GM18868 (cell line): ENCODE measurements at regions not wholly inside any gene's neighbourhood (a gene's known extent, or its start where the extent isn't known, plus 50 kb on each side); places are given as distances from the start of the nearest gene placed in this dataset.
"Not testable (repeated sequence)": the region's sequence is repeated elsewhere in the genome, so short reads cannot be mapped to it uniquely, and the experiment has no call there.

Source experiments
- ATAC-seq: cut with Tn5 transposase; IDR thresholded peaks from one replicate; pipeline ENCODE4 v1.9.1; 2021; ENCODE audit warnings: mild to moderate bottlenecking, moderate library complexity; ENCODE audit not compliant: unreplicated experiment

DNA sequence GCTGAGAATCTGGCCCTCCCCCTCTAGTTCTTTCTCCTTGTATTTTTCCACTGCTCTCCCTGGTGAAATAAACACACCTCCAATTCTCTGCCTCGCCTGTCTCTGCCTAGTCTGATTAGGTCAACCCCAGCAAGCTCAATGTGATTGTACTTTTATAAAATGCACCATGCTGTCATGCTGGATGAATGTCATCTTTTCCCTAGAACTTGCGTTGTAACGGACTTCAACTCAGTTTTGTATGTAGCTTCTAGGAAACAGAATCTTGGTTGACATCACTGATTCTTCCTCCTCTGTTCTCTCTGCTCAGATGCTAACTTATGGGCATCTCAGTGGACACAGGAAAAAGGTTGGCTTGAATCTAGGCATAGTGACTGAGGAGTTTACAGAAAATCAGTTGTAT lies 261.9 kb upstream of the ISX start:
- no peak for ATAC-seq

DNA sequence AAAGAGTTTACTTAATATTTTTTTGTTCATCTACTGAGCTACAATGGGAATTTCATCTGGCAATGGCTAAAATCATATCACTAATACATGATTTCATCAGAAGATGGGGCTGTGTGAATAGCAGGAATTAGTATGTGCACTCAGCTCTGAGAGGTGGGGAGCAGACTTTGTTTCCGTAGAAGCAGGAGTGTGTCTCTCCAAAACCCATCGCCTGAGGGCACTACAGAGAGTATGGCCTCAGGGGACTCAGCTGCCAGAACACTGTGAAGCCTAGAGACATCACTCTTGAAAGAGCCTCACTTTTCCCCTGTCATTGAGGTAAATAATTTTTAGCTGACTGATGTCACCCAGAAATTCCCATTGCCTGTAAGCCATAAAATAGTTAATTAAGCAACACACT lies 261.4 kb upstream of the ISX start:
- ATAC-seq: no peak

DNA sequence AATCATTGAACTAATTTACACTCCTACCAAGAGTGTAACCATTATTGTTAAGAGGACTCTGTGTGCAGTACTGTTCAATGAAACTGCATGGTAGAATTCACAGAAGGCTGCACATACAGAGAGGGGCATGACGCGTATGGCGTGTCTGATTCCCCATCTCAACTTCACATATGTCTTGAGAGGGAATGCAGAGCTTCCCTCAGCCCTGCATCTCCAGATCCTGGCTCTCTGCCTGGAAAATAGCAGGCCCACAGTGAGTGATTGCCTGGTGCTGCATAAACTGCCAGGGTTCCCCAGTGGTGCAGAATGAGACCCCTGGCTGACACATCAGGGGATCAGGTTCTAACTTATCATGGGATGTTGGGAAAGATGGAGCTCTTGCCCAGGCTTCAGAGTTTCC lies 260.2 kb upstream of the ISX start:
- no peak for ATAC-seq

DNA sequence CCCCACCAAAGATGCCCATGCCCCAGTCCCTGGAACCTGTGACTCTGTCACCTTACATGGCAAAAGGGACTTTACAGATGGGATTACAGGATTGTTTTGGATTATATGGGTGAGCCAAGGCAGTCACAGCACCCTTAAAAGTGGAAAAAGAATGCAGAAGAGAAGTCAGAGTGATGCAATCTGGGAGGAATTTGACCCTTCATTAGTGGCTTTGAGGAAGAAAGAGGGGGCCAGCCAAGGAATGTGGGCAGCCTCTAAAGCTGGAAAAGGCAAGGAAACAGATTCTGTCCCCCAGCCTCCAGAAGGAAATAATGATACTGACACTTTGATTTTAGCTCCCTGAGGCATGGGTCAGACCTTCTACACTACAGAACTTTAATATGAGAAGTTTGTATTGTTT lies 257.3 kb upstream of the ISX start:
- no peak for ATAC-seq

DNA sequence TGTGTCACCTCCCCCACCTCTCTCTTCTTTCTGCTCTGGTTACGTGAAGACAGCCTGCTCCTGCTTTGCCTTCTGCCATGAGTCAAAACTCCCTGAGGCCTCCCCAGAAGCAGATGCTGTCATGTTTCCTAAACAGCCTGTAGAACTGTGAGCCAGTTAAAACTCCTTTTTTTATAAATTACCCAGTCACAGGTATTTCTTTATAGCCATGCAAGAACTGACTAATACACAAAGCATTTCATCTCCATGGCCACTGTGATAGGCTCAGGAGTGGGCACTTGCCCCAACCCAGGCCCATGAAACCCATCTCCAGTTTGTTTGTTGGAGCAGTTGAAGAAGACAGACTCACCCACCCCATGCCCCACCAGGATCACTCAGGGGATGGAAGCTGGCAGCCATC lies 253.3 kb upstream of the ISX start:
- ATAC-seq: no peak

DNA sequence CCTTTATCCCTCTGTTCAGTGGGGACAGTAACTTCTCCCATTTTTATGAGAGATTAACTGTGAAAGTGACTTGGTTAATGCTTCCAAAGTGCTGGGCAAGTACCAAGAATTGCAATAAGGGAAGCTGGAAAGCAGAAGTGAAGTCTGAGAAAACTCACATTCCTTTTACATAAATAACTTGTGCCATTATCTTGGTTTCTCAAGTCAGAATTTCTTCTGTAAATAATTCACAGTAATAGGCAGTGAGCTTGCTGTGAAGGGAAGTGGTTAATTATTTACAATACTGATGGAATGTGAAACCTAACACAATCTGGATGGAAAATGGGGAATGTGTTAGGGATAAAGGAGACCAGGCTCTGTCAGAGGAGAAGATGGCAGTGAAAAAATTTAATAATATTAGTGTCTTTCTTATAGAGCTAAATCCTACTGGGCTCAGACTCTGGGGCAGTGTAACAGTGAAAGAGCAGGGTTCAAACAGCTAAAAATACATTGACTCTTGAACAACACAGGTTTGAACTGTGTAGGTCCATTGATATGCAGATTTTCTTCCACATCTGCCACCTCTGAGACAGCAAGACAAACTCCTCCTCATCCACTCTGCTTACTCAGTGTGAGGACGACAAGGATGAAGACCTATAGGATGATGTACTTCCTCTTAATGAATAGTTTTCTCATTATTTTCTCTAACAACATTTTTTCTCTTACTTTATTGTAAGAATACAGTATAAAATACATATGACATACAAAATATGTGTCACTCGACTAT lies 251.5 kb upstream of the ISX start:
- ATAC-seq: no peak

DNA sequence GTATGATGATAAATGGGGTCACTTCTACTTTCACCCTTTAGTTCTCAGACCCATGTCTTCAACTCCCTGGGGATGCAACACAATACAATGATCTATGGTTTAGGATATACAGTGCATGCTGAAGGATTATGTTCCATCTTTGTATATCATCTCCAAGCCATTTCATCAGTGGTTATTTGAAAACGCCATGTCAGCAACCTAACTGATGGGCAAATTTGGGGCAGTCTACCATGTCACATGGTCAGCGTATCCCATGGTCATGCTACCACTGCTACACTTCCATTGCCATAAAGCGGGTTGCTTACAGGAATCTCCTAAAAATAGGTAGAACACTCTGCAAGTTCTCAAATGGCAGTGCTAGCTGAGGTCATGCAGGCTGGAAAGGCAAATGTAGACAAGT lies 236.5 kb upstream of the ISX start:
- ATAC-seq: no peak

DNA sequence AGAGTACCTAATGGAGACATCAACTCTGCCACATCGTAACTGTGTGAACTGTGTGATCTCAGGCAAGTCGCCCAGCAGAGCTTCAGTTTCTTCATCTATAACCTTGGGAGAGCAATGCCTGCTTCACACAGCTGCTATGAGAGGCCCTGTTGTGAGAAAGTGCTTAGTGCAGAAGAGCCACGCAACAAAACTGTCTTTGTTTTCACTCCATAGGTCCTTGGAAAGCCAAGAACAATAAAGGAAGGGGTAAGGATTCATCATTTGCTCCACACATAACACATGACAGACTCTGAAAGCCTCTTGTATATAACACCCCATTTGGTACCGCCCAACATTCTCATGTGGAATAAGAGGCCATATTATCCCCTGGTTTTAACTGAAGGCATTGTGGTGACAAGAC lies 231.9 kb upstream of the ISX start:
- ATAC-seq: no peak

DNA sequence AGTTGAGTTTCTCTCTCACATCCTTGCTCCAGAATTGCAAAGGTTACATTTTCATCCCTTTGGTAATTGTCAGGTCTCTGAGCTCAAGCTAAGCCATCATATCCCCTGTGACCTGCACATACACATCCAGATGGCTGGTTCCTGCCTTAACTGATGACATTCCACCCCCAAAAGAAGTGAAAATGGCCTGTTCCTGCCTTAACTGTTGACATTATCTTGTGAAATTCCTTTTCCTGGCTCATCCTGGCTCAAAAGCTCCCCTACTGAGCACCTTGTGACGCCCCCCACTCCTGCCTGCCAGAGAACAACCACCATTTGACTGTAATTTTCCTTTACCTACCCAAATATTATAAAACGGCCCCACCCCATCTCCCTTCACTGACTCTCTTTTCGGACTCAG lies 231.4 kb upstream of the ISX start:
- not testable (repeated sequence) for ATAC-seq

DNA sequence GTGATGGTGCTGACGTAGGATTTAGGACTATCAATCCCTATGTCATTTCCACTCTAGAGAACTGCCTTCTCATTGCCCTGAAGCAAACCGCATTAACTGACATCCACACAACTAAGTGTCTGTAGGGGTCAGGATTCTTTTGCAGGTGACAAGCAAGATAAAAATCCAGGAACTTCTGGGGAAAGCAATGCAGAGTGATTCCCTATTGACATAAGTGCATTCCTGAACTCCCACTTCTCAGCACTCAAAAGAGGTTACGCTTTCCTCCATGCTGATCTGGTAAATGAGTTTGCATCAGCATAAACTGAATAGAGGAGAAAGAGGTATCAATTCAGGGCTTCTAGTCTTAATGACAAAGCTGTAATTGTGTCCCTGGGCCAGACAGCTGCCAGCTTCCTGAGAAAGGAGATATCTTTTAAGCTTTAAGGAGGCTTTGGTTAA lies 224.6 kb upstream of the ISX start:
- no peak for ATAC-seq

DNA sequence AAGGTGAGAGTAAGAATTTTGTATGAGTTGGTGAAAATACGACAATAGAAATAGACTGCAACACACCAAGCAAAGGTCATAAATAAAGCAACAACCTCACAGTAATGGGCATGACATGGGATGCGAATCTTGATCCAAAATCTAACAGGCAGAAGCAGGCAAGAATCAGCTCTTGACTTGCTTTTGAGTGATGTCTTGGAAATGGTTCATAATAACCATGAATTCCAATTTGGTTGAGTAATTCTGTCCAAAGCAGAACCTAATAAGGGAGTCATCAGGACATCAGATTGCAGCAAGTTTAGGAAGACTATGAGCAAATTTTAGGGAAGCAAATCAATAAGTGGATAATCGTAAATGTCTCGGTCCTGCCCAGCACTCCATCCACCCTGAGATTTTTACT lies 224.0 kb upstream of the ISX start:
- no peak for ATAC-seq

DNA sequence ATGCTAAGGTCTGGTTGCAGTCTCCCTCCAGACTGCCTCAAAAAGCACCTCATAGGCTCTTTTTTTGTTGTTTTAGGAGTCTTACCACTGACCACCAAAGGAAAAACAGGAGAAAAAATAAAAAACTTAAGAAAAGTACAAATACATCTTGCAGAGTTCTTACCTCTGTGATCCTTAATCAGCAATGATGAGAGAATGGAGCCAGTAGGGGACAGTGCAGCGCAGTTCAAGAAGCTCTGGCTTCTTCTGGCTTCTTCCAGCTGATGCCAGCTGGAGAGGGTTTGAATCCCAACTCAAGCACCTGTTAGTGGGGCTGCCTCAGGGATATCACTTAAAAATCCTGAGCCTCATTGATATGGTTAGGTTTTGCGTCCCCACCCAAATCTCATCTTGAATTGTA lies 223.3 kb upstream of the ISX start:
- ATAC-seq: no peak

DNA sequence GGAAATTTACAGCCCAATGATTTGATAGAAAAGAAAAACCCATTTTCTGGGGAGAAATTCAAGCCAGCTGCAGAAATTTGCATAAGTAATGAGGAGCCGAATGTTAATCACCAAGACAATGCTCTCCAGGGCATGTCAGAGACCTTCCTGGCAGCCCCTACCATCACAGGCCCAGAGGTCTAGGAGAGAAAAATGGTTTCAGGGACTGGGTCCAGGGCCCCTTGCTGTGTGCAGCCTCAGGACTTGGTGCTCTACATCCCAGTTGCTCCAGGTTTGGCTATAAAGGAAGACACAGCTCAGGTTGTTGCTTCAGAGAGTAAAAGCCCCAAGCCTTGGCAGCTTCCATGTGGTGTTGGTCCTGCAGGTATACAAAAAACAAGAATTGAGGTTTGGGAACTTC lies 222.2 kb upstream of the ISX start:
- ATAC-seq: not testable (repeated sequence)

DNA sequence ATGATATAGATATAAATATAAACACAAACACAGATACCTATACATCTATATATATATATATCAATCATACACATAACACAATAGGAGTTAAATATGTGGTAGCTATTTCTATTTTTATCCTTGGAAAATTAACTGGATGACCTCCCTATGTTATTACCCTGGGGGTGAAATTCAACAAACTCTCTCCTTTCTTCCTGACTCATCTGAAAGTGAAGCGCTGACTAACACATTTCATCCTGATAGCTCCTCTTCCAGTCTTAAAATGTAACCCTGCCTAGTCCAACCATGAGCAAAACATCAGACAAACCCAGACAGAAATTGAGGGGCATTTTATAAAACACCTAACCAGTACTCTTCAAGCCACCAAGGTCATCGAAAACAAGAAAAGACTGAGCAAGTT lies 220.6 kb upstream of the ISX start:
- no peak for ATAC-seq

DNA sequence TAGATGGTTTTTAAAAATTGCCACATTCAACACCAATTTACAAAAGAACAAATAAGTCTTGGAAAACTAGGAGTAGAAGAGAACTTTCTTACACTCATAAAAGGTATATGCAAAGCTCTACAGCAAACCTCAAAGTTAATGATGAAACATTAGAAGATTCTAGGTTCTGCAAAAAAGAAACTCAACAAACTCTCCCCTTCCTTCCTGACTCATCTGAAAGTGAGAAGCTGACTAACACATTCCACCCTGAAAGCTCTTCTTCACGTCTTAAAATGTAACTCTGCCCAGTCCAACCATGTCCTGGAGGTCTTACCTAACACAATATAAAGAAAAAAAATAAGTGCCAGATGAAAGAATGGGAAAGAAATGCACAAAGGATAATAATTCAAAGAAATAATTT lies 218.9 kb upstream of the ISX start:
- ATAC-seq: no peak

DNA sequence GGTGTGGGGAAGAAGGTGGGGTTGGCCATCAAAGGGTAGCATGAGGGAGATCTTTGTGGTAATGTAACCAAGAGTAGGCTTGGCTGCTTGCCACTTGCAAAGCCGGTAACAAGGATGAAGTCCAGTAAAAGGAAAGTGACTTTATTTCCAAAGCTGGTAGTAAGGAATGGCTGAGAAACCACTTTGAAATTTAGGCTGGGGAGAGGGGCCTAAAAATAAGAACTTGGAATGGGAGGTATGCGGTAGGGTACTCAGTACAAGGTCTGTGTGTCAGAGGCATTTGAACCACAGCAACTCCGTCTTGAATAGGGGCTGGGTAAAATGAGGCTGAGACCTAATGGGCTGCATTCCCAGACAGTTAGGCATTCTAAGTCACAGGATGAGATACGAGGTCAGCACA lies 216.0 kb upstream of the ISX start:
- ATAC-seq: no peak

DNA sequence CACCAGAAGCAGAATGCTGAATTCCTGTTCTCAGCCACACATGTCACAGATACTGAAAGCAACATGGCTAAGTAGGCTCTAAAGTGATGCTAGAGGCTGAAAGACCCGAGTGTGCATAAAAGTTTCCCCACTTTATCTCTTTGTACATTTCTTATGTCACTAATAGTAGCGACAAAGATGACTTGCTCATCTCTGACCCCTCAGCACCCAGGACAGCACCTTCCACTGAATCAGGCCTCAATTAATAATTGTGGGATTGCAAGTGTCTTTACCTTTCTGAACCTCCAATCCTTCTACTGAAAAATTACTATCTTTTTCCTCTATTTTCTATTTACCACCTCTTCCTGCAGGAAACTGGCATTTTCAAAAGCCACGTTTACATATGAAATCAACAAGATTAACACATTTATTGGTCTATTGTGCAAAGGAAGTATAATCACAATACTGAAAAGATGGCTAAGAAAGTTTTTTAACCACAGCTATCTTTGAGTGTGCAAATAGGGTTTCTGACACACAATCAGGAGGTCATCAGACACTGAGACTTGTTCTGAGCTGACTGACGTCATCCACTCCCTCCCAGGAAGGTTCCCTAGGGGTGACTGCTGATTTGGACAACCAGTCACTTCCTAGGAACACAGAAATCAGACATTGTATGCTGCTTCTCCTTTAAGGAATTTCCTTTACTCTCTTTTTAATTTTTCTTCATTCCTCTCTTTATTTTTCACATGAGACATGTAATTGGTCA lies 213.9 kb upstream of the ISX start:
- no peak for ATAC-seq

DNA sequence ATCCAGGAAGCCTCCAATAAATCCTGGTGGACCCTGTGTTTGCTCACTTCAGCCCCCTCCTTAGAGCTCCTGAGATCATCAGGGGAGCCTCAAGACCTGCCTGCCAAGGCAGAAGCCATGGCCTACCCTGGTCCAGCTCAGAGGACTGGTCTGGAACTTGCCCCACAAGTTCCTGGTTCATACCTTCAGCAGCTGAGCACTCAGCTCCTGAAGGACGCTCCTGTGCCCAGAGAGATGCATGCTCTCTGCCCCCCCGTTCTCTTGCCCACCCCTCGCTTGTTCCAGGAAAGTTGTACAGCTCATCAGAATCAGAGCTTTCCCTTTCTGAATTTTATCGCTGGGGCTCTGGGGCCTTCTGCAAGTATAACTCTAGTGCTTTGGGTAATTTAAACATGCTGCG lies 210.5 kb upstream of the ISX start:
- no peak for ATAC-seq

DNA sequence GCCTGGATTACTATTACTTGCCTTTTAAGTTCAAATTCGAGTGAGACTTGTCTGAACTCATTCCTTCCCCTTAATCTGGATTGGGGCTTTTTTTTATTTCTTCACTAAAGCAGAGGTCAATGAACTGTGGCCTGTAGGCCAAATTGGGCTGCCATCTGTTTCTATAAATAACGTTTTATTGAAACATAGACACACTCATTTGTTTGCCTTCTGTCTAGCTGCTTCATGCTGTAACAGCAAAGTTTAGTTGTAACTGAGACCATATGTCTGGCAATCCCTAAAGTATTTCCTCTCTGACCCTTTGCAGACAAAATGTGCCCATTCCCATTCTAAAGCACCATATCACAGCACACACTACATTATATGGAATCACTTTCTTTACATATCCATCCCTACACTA lies 207.9 kb upstream of the ISX start:
- ATAC-seq: no peak

DNA sequence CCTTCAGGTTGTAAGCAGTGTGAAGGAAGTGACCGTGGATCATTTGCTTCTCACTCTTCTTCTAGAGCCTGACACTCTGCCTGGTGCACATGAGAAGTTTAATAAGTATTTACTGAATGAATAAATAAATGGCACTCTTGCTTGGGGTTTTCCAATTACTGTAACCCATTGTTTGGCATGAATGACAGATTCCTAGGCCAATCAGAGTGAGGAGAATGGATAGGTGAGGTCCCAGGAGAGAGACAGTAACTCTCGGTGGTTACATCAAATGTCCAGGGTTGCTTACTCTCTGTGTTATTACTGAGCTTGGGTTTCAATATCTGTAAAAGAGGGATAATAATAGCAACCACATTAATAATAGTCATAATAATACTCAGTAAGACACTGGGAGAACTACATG lies 204.2 kb upstream of the ISX start:
- no peak for ATAC-seq

DNA sequence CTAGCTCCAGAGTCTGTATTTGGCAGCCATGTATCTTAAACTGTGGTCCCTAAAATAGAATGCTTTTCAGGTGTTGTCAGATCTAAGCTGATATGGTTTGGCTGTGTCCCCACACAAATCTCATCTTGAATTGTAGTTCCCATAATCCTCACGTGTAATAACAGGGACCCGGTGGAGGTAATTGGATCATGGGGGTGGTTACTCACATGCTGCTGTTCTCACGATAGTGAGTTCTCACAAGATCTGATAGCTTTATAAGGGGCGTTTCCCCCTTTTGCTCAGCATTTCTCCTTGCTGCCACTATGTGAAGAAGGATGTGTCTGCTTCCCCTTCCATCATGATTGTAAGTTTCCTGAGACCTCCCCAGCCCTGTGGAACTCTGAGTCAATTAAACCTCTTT lies 199.9 kb upstream of the ISX start:
- no peak for ATAC-seq

DNA sequence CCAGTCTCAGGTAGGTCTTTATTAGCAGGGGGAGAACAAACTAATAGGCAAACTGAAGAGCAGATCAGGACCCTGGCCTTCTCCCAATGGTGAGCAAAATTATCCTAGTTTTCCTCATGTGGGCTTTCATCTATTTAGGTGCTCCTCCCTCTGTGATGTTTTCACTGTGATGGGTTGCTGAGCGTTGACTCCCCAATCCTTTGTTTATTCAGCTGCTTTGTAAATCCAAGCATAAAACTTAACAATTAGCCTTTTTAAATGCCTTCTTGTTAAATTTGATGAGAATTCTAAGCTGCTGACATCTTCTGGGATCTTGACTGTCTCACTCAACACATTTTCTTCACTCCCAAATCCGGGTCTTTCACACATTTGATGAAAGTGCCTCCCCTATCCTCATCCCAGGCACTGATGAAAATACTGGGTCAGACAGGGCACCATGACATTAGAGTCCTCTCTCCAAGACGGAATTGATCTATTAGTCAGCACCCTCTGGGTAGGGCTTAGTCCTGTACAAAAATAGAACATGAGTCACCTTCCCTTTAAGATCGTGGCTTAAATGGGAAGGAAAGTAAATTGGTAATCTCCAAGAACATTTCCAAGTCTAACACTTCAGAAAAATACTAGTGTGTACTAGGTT lies 199.3 kb upstream of the ISX start:
- no peak for ATAC-seq
